ENCODE measurements at regions not wholly inside any gene's neighbourhood (a gene's known extent, or its start where the extent isn't known, plus 50 kb on each side); places are given as distances from the start of the nearest gene placed in this dataset.

DNA sequence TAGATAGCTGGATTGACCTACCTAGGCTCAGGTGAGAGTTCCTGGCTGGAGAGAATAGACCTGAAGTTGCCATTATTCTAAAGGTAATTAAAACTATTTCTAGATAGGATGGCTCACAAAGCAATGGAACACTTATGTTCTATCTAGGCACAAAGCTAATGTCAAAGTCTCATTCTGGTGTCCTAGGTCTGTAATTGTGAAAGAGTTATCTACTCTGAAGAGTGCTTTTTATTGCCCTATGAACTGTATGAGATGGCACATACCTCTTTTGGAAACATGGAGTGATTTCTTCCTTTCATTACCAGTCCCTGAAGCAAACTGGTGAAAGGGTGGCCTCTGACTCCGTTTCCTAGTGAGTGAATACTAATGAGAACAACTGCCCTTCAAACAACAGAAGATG is 80.3 kb downstream of the MTNR1B start:
- no peak for DNase-seq (ENCODE audit: low spot score)
- no peak overlapping the region for H2BK12ac ChIP-seq (ENCODE audit: low read length)
- WGBS, 2 donors (ENCODE audit: extremely low coverage in 2 of 2, insufficient read length in 2 of 2, insufficient replicate concordance in 1 of 2): no CpG with 5 or more reads among the region's 1 CpG
- no peak overlapping the region for H3K9ac ChIP-seq (ENCODE audit: low read depth, low read length, poor library complexity)
- H3K18ac ChIP-seq (ENCODE audit: low read length): no peak overlapping the region
- no peak overlapping the region for H3K4ac ChIP-seq (ENCODE audit: low read length)
- no peak overlapping the region for H4K8ac ChIP-seq (ENCODE audit: low read depth, low read length)
- no peak overlapping the region for H2BK15ac ChIP-seq (ENCODE audit: low read length)
- H2AFZ ChIP-seq (ENCODE audit: low read length): no peak overlapping the region
- H3K27ac ChIP-seq (replicated peaks; ENCODE audit: low read length): no peak overlapping the region
- no peaks in the 10 kb centered on the region for H3K36me3 ChIP-seq (replicated peaks in 1 of 2; ENCODE audit: control insufficient read depth in 2 of 2, insufficient read depth in 2 of 2, low read length in 2 of 2)
- peaks cover 3 to 10% of the 10 kb centered on the region in 2 donors for H3K4me1 ChIP-seq (ENCODE audit: control insufficient read depth in 2 of 2, insufficient read depth in 1 of 2, low read depth in 1 of 2, low read length in 2 of 2)
- no peak overlapping the region for H2AK5ac ChIP-seq (ENCODE audit: low read depth, low read length)
- no peak overlapping the region for H2BK120ac ChIP-seq (ENCODE audit: low read depth, low read length)
- no peak overlapping the region for H3K23ac ChIP-seq (ENCODE audit: low read depth, low read length, poor library complexity)
- no peak overlapping the region for H4K91ac ChIP-seq (ENCODE audit: low read depth, low read length, poor library complexity)
- no peaks in the 10 kb centered on the region for H3K27me3 ChIP-seq (ENCODE audit: control insufficient read depth in 3 of 3, insufficient read depth in 3 of 3, low read depth in 1 of 3, low read length in 3 of 3)
- H3K14ac ChIP-seq (ENCODE audit: low read length): no peak overlapping the region
- H2BK5ac ChIP-seq (ENCODE audit: low read length): no peak overlapping the region
- H3K4me3 ChIP-seq (ENCODE audit: low read length in 2 of 2): no peak overlapping the region
- no peak overlapping the region for H3K4me2 ChIP-seq (ENCODE audit: insufficient read depth, low read length, poor library complexity, severe bottlenecking)
- no peaks in the 10 kb centered on the region for H3K9me3 ChIP-seq (replicated peaks in 1 of 2; ENCODE audit: control insufficient read depth in 2 of 2, insufficient read depth in 1 of 2, low read depth in 1 of 2, low read length in 2 of 2)
- H3K79me1 ChIP-seq (ENCODE audit: low read depth, low read length): no peaks in the 10 kb centered on the region

- DNase-seq (ENCODE audit: low spot score): no peak
- no peak overlapping the region for H3K14ac ChIP-seq (ENCODE audit: low read length)
- no peak overlapping the region for H2BK120ac ChIP-seq (ENCODE audit: low read depth, low read length)
- no peak overlapping the region for H2AFZ ChIP-seq (ENCODE audit: low read length)
- no peak overlapping the region for H3K18ac ChIP-seq (ENCODE audit: low read length)
- H2BK5ac ChIP-seq (ENCODE audit: low read length): no peak overlapping the region
- H3K4ac ChIP-seq (ENCODE audit: low read length): no peak overlapping the region
- H3K27ac ChIP-seq (replicated peaks; ENCODE audit: low read length): no peak overlapping the region
- no peaks in the 10 kb centered on the region for H3K79me1 ChIP-seq (ENCODE audit: low read depth, low read length)
- no peak overlapping the region for H2BK12ac ChIP-seq (ENCODE audit: low read length)
- no peak overlapping the region for H4K8ac ChIP-seq (ENCODE audit: low read depth, low read length)
- H3K9ac ChIP-seq (ENCODE audit: low read depth, low read length, poor library complexity): no peak overlapping the region
- no peak overlapping the region for H4K91ac ChIP-seq (ENCODE audit: low read depth, low read length, poor library complexity)
- H3K36me3 ChIP-seq (replicated peaks in 1 of 2; ENCODE audit: control insufficient read depth in 2 of 2, insufficient read depth in 2 of 2, low read length in 2 of 2): no peaks in the 10 kb centered on the region
- WGBS, 2 donors (ENCODE audit: extremely low coverage in 2 of 2, insufficient read length in 2 of 2, insufficient replicate concordance in 1 of 2): no CpG with 5 or more reads among the region's 2 CpGs
- H2BK15ac ChIP-seq (ENCODE audit: low read length): no peak overlapping the region
- no peak overlapping the region for H2AK5ac ChIP-seq (ENCODE audit: low read depth, low read length)
- no peak overlapping the region for H3K4me2 ChIP-seq (ENCODE audit: insufficient read depth, low read length, poor library complexity, severe bottlenecking)
- peaks cover 3 to 10% of the 10 kb centered on the region in 2 donors for H3K4me1 ChIP-seq (ENCODE audit: control insufficient read depth in 2 of 2, insufficient read depth in 1 of 2, low read depth in 1 of 2, low read length in 2 of 2)
- H3K27me3 ChIP-seq (ENCODE audit: control insufficient read depth in 3 of 3, insufficient read depth in 3 of 3, low read depth in 1 of 3, low read length in 3 of 3): no peaks in the 10 kb centered on the region
- no peaks in the 10 kb centered on the region for H3K9me3 ChIP-seq (replicated peaks in 1 of 2; ENCODE audit: control insufficient read depth in 2 of 2, insufficient read depth in 1 of 2, low read depth in 1 of 2, low read length in 2 of 2)
- no peak overlapping the region for H3K23ac ChIP-seq (ENCODE audit: low read depth, low read length, poor library complexity)
- no peak overlapping the region for H3K4me3 ChIP-seq (ENCODE audit: low read length in 2 of 2)
Observed at GRCh38 chr11:93051186-93051585, 81.7 kb downstream of the MTNR1B start.

DNA sequence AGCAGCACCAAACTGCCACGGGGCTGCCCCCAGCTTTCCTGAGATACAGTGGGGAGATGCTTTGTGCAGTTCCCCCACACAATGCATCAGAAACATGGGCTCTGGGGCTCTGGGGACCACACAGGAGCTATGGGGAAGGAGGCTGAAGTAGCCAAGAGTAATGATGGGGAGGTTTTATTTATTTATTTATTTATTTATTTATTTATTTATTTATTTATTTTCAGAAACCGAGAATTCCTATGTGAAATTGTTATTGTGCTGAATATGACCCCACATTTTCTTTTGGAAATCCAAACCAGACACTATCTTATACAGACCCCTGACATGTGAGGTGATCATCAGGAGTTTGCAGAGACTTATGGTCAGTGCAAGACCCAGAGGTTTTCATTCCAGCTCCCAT is 84.4 kb downstream of the MTNR1B start:
- Histone ChIP-seq H3K14ac (ENCODE audit: low read length) (no peak overlapping the region), H2BK120ac (ENCODE audit: low read depth, low read length) (no peak overlapping the region), H3K4ac (ENCODE audit: low read length) (no peak overlapping the region), H3K4me3 (ENCODE audit: low read length in 2 of 2) (no peak overlapping the region), H3K4me1 (ENCODE audit: control insufficient read depth in 2 of 2, insufficient read depth in 1 of 2, low read depth in 1 of 2, low read length in 2 of 2) (peaks cover 10 to 14% of the 10 kb centered on the region in 2 donors), H2BK5ac (ENCODE audit: low read length) (no peak overlapping the region), H3K79me1 (ENCODE audit: low read depth, low read length) (no peaks in the 10 kb centered on the region), H3K18ac (ENCODE audit: low read length) (no peak overlapping the region), H4K8ac (ENCODE audit: low read depth, low read length) (no peak overlapping the region), H4K91ac (ENCODE audit: low read depth, low read length, poor library complexity) (no peak overlapping the region), H3K36me3 (replicated peaks in 1 of 2; ENCODE audit: control insufficient read depth in 2 of 2, insufficient read depth in 2 of 2, low read length in 2 of 2) (no peaks in the 10 kb centered on the region), H3K27me3 (ENCODE audit: control insufficient read depth in 3 of 3, insufficient read depth in 3 of 3, low read depth in 1 of 3, low read length in 3 of 3) (no peaks in the 10 kb centered on the region), H3K9ac (ENCODE audit: low read depth, low read length, poor library complexity) (no peak overlapping the region), H2AFZ (ENCODE audit: low read length) (no peak overlapping the region), H3K27ac (replicated peaks; ENCODE audit: low read length) (no peak overlapping the region), H3K9me3 (replicated peaks in 1 of 2; ENCODE audit: control insufficient read depth in 2 of 2, insufficient read depth in 1 of 2, low read depth in 1 of 2, low read length in 2 of 2) (no peaks in the 10 kb centered on the region), H3K4me2 (ENCODE audit: insufficient read depth, low read length, poor library complexity, severe bottlenecking) (no peak overlapping the region), H2AK5ac (ENCODE audit: low read depth, low read length) (no peak overlapping the region), H2BK12ac (ENCODE audit: low read length) (no peak overlapping the region), H3K23ac (ENCODE audit: low read depth, low read length, poor library complexity) (no peak overlapping the region), H2BK15ac (ENCODE audit: low read length) (no peak overlapping the region)
- WGBS, 2 donors (ENCODE audit: extremely low coverage in 2 of 2, insufficient read length in 2 of 2, insufficient replicate concordance in 1 of 2): no CpG with 5 or more reads among the region's 2 CpGs
- no peak for DNase-seq (ENCODE audit: low spot score)

DNA sequence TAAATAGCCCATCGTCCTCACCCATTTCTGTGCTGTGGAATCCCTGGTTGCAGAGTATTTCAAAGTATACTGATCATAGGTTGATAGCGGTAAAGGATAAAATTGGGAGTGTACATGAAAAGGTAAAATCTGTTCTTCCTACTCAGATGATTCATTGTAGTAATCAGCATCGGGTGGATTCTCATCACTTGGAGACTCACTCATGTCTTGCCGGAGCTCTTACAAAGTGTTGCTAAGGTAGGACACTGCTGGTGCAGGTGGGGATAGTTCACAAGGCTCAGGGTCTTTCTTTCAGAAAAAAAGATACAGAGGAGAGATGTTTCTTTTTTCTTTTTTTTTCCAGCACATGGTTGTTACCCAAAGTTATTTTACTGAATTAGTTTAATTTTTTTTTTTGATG is 84.8 kb downstream of the MTNR1B start:
- Histone ChIP-seq H2AK5ac (ENCODE audit: low read depth, low read length) (no peak overlapping the region), H3K18ac (ENCODE audit: low read length) (no peak overlapping the region), H3K9ac (ENCODE audit: low read depth, low read length, poor library complexity) (no peak overlapping the region), H3K4ac (ENCODE audit: low read length) (no peak overlapping the region), H3K4me2 (ENCODE audit: insufficient read depth, low read length, poor library complexity, severe bottlenecking) (no peak overlapping the region), H4K91ac (ENCODE audit: low read depth, low read length, poor library complexity) (no peak overlapping the region), H3K27ac (replicated peaks; ENCODE audit: low read length) (no peak overlapping the region), H2BK5ac (ENCODE audit: low read length) (no peak overlapping the region), H2BK12ac (ENCODE audit: low read length) (no peak overlapping the region), H2AFZ (ENCODE audit: low read length) (no peak overlapping the region), H3K9me3 (replicated peaks in 1 of 2; ENCODE audit: control insufficient read depth in 2 of 2, insufficient read depth in 1 of 2, low read depth in 1 of 2, low read length in 2 of 2) (no peaks in the 10 kb centered on the region), H3K27me3 (ENCODE audit: control insufficient read depth in 3 of 3, insufficient read depth in 3 of 3, low read depth in 1 of 3, low read length in 3 of 3) (no peaks in the 10 kb centered on the region), H3K4me3 (ENCODE audit: low read length in 2 of 2) (no peak overlapping the region), H3K14ac (ENCODE audit: low read length) (no peak overlapping the region), H3K23ac (ENCODE audit: low read depth, low read length, poor library complexity) (no peak overlapping the region), H3K36me3 (replicated peaks in 1 of 2; ENCODE audit: control insufficient read depth in 2 of 2, insufficient read depth in 2 of 2, low read length in 2 of 2) (no peaks in the 10 kb centered on the region), H2BK120ac (ENCODE audit: low read depth, low read length) (no peak overlapping the region), H3K4me1 (ENCODE audit: control insufficient read depth in 2 of 2, insufficient read depth in 1 of 2, low read depth in 1 of 2, low read length in 2 of 2) (peaks cover 13 to 17% of the 10 kb centered on the region in 2 donors), H3K79me1 (ENCODE audit: low read depth, low read length) (no peaks in the 10 kb centered on the region), H4K8ac (ENCODE audit: low read depth, low read length) (no peak overlapping the region), H2BK15ac (ENCODE audit: low read length) (no peak overlapping the region)
- DNase-seq (ENCODE audit: low spot score): no peak
- WGBS, 2 donors (ENCODE audit: extremely low coverage in 2 of 2, insufficient read length in 2 of 2, insufficient replicate concordance in 1 of 2): no CpG with 5 or more reads among the region's 4 CpGs
